SHP77 treated with DMSO at 0.1 percent for 48 hours (cell line): ENCODE measurements at regions not wholly inside any gene's neighbourhood (a gene's known extent, or its start where the extent isn't known, plus 50 kb on each side); places are given as distances from the start of the nearest gene placed in this dataset.
"Not testable (repeated sequence)": the region's sequence is repeated elsewhere in the genome, so short reads cannot be mapped to it uniquely, and the experiment has no call there.

Experiments used
- DNase-seq: peaks from one replicate; lab custom pipeline; 2025; lab: John Stamatoyannopoulos, UW

DNA sequence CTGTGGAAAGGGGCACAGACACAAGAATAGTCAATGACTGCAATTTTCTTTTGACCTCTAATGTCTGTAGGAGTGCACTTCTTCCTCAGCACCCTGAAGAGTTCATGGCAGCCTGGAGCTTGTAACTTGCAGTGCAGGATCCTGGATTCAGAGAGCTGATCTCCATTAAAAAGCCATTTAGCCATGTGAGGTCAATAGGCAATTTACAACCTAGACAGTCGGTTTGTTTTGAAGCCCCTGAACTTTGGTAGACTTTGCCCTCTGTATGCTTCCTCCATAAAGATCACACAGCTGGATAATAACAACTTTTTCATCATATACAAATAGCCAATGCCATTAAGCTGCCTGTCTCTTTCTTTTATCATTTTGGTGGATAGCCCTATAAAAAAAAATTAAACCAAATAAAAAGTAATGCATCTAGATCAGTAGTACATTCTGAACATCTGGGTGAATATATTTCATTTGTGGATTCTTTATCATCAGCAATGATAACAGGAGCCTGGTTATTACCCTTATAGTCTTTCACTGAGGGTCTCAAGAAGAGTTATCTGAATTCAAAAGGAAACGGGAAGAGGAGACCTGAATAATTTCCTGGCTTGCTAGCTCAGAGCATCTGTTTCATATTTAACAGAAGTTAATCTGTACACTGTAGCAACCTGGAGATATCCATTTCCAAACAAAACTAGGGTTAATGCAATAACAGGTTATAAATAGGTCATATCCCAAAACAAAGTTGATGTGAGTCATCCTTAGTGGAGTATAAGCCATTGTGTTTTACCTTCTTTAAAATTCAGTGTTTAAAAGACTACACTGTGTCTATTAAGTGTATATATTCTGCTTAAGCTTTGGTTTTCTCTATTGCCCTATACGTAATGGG is 193.8 kb upstream of the ACTBL2 start:
- DNase-seq = no peak

DNA sequence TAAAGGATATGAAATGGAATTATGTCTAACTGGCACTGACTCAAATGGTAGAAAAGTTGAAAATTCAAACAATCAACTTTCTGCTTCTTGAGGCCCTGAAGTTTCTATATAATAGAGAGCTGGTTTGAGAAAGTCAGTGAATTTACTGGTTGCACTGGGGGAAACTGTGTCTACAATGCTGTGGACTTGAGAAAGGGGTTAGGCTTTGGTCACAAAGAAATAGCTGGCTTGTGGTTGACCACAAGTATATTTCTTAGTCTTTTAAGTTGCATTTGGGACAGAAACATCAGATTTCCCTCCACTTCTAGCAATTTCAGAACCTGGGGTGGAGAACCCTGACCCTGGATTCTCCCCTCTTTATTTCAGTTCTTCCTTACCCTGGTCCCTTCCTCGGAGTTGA is 192.6 kb upstream of the ACTBL2 start:
- no peak for DNase-seq

DNA sequence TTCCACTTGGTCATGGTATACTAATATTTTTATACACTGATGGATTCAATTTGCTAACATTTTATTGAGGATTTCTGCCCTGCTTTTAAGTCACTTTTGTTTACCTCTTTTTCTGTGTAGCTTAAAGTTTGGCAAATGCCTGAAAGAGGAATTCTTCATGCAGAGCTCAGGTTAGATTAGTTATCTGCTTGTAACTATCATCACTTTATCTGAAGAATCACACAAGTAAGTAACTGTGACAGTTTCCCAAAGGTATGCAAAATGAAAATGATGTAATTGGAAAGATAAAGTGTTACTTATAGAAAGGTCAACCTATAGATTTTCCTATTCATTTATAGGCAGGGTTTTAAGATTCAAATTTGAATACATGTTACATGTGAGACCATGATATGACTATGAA is 188.8 kb upstream of the ACTBL2 start:
- no peak for DNase-seq

DNA sequence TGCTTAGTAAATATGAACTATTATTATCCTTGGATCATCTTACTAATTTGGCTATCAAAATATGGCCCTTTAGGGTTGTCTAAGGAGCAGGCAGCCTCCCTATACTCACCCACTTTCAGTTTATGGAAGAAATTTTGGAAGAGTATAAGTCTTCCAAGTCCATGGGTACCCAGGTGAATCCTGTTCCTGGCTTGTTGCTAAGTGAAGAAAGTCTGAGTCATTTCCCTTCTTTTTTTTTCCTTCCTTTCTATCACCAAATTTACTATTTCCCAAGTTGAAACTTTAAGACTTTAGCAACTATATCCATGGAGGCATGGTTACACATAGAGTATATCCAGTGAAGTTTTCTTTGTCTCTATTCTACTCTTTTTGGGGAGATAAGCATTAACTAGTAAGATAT is 184.0 kb upstream of the ACTBL2 start:
- no peak for DNase-seq

DNA sequence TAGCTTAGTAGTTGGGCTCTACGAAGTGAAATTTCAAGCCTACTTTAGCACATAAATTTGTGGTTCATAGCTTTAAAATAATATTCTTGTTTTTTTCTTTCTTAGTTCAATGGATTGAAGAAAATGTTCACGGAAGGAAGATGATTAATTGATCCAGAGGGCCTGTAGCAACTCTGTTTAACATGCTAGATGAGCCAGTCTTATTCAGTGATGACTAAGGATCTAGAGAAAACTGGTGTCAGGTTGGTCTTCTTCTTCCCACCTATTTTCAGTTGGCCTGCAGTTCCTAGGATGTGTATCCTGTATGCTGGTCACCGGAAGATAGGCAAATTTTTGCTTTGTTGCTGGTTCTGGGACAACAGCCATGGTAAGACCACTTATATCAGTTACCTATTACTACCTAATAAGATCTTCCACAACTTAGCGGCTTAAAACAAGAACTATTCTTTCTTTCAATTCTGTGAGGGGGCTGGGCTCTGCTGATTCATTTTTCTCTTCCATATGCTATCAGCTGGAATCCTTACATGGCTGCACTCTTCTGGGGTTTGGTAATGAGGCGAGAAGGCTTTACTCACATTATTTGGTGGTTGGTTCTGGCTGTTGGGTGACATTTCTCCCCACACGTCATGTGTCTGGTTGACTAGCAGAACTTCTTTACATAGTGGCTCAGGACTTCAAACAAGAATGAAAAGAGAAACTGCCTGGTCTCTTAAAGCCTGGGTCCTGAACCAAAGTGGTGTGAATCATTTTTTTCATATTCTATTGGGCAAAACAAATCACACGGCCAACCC is 182.7 kb upstream of the ACTBL2 start:
- DNase-seq = no peak

DNA sequence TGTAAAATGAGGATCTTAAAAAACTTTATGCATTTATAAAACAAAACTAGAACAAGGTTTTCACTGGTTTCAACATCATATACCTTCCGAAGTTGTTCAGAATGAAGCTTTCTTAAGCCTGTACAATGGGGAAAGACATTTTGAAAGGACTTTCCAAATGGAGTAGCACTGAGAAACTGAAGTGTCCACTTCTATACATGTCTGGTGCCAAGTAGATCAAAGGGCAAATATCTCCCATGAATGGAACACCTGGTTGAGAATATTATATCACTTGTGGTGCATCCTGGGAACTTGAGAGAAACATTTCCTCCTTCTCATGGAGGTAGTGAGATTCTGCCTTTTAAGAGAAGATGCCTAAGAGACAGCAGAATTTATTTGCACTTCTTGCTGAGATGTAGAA is 182.1 kb upstream of the ACTBL2 start:
- DNase-seq = no peak

DNA sequence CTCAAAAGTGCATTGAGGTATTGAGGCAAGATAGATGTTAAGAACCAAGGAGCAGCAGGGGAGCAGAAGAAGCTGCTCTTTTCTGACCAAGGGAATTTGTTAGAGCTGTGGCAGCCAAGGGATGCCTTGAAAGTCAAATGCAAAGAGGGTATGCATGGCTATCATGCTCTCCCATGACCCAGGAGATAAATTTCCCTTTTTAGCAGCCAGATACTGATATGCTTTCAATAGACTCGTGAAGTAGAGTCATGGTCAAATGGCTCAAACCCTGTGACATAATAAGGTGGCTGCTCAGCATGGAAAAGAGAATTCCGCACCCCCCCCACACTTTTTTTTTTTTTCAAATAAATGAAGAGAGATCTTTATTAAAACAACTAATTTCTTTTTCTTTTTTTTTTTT is 180.9 kb upstream of the ACTBL2 start:
- DNase-seq = no peak

DNA sequence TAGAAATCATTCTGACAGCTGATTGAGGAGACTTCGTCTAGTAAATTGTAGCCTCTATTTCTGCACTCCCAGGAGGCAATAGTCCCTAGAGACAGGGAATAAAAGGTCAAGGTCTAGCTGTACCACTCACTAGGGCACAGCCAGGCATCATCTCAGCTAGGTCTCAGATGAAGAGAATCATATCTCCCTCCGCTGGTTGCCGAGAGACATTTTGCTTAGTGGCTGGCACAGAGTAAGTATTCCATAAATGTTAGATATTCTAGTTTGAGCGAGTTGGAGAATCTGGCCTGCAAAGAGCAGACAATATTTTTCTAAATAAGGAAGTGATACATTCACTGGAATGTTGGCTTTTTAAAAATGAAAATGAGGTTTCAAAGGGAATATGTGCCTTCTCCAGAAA is 180.4 kb upstream of the ACTBL2 start:
- DNase-seq = no peak

DNA sequence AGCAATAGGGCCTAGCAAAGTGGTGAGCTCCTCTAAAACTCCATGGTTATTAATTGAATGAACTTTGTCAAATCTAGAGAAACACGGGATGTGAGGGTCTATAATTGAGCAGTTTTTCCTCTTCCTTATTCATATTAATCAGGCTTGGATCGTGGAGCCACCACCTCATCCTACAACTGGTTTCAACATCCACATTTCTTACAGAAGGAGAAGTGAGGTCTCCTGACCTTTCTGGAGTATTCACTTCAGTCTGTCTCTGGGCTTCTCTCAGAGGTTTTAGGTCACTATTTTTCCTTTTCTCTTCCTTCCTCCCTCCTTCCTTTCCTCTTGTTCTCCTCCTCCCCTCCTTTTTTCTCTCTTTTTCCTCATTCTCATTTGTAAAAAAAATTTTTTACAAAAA is 177.3 kb upstream of the ACTBL2 start:
- DNase-seq = no peak

DNA sequence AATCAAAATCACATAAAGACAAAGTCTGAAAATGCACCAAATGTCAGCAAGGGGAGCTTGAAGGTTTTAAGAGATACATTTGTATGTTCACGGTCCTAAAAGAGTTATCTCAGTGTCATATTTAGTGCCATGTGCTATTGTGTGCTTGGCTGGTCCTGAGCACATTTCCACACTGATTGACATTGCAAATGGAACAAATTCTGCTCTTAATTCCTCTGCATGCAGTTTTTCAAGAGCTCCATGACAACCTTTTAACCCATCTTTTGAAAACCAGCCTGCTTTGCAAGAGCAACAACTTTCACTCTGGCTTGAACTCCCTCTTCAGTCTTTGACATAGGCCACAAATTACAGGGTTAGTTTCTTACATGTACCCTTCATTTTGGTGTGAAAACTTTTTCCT is 175.4 kb upstream of the ACTBL2 start:
- no peak for DNase-seq

DNA sequence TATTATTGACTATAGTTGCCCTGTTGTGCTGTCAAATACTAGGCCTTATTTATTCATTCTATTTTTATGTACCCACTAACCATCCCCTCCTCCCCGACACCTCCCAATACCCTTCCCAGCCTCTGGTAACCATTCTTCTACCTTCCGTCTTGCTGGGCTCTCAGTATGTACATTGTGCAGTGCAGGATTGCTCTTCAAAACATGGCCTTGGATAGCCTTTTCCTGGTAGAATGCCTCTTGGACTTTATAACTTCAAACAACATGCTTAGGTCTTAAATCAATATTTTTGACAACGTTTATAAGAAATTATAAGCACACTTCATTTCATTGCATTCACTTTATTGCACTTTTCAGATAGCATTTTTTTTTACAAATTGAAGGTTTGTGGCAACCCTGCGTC is 172.6 kb upstream of the ACTBL2 start:
- DNase-seq = no peak

DNA sequence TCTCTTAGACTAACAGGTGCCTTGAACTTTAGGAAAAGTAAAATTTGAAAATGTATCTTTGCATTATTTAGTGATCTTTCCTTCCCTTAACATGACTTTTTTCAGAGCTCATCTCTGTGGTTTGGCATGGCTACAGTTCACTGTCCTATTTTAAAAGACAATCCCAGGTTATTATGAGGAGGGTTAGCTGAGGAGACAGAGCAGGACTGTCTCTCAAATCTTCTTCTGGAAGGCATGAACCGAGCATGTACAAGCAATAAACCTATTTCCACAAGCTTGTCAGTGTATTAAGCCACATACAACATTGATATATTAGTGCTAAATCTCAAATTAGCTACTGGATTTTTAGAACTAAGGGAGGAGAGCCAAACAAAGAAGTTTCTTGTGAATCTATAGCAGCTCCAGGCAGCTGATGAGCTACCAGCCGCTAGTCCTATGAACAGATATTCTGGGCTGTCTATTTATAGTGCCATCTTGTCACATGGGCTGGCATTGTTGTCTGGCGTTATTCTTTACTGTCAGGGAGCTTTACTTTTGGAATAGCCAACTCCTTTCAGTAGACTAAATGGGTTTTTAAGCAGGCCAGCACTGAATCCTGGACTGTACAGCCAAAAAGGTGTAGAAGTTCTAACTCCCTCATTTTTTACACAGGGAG is 171.2 kb upstream of the ACTBL2 start:
- DNase-seq = no peak

DNA sequence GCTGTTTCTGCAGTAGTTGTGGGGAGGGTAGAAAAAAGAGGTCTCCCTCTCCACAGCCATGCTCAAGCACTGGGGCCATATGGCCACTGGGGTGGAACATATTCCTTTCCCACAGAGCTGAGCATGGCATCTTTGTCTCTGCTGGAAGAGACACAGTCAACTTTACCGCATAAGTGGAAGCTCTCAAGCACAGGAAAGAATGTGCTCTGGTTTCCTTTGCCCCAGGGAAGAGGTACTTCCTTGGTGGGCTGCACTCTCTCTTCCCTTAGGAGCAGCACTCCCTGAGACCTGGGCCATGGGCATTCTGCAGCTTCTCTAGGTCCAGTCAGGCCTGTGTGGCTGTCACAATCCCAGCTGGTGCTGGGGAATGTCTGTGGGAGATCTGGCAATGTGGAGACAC is 168.5 kb upstream of the ACTBL2 start:
- no peak for DNase-seq

DNA sequence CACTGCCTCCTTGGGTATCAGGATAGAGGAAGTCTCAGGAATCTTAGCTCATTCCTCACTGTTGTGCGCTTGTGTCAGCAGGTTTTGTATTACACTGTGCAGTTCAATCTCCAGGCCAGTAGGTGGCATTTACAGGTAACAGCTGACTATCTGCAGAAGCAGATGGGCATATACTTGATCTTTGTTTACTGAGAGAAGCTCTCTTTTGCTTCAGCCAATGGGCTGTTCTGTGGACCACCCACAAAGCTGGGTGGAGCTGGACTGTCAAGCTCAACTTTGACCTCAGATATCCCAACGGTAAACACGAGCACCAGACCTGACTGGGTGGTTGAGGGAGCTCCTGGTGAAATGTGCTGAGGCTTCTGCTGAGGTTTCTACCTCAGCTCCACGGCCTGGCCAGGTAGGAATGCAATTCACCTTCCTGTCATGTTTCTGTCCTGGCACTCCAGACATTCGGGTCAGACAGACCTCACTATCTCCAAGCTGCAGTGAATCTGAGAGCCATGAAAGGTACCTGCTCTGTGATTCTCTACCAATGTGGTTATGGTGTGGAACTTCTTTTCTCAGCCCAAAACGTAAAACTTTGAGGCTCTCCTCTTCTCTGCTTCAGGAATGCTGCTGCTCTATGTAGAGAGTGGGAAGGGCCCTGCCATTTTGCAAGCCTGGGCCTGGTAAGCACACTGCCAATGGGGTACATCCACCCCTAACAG is 167.9 kb upstream of the ACTBL2 start:
- DNase-seq = no peak

DNA sequence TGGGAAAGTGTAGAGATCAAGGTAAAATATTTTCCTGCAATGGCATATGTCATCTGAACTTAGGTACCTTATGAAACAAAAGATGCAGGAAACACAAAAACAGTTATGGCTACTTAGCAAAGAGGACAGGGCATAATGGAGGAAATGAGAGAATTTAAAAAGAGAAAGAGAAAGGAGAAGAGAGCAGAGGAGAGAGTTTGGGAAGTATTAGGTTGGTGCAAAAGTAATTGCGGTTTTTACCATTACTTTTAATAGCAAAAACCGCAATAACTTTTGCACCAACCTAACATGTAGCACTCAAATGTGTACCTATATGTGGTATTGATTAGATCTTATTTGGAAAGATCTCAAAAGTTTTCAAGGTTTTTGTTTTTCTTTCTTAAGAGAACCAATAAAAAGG is 160.1 kb upstream of the ACTBL2 start:
- no peak for DNase-seq

DNA sequence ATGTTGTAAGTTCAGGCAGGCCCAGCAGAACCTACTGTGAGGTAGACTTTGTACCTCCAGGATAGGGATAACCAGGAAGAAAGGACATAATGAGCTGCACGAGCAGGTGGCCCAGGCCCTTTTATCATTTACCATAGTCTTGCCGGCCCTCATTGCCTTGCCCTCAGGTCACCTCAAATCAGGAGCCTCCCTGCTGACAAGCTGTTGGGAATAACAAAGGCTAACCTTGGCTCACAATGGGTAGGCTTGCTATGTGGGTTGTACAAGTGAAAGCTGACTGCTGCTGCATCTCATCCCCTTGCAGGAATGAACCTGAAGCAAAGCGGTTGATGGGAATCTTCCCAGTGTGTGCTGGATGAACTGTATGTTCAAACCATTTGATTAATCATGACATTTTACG is 159.5 kb upstream of the ACTBL2 start:
- no peak for DNase-seq

DNA sequence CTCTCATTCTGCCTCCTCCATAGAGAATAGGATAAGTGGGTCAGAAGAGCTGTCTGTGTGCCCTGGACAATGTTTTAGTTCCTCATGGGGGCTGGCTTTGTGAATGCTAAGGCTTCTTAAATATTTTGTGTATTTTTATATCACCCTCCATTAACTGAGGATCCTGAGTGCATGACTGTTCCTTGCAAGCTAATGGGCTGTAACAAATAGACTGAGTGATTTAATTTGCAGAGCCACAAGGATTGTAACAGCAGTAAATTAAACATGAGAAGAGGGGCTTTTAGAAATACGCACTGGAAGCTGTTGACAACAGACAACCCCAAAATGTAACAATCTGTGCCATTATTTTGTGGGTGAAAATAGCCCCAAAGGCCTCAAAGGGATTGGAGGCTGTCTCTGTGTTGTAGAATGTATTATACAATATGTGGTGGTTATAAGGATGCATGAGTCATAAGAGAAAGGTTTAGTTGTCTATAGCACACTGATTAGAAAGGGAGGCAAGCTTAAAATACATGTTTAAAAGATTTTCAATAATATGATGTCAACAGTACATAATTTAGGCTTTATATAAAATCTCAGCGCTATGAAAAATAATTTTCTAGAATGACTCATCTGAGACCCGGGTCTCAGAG is 152.7 kb upstream of the ACTBL2 start:
- no peak for DNase-seq

DNA sequence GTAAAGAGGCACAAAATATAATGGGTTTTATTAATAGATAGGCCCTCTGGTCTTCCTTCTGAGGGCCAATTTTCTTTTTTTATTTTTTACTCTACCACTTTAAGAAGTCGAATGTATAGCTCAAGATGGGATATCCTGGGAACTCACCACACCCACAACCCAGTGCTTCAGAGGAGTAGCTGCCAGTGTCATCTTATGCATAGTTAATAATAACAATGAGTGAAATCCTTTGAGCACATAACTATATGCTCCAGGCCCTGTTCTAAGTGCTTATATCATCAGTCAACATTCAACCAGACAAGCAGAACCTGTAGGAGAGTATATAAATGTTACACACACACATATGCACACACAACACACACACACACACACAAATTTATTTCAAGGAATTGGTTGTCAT is 150.3 kb upstream of the ACTBL2 start:
- no peak for DNase-seq

DNA sequence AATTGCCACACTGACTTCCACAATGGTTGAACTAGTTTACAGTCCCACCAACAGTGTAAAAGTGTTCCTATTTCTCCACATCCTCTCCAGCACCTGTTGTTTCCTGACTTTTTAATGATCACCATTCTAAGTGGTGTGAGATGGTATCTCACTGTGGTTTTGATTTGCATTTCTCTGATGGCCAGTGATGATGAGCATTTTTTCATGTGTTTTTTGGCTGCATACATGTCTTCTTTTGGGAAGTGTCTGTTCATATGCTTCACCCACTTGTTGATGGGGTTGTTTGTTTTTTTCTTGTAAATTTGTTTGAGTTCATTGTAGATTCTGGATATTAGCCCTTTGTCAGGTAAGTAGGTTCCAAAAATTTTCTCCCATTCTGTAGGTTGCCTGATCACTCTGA is 148.5 kb upstream of the ACTBL2 start:
- DNase-seq = not testable (repeated sequence)

DNA sequence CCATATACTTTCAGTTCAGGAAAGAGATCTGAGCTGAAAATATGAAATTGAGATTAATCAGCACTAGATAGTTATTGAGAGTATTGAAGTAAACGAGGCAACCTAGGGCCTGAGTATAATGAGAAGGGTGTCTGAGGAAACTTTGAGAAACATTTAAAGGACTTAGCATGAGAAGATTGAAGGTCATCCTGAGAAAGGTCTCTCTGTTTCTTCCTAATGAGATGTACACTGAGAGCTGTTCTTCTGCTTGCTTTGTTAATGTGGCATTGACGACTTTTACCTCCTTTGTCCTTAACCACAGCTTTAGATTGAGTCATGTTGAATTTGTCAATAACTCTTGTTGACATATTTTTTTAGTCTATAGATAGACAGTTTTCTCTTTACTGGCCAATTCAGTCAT is 145.1 kb upstream of the ACTBL2 start:
- DNase-seq = no peak

DNA sequence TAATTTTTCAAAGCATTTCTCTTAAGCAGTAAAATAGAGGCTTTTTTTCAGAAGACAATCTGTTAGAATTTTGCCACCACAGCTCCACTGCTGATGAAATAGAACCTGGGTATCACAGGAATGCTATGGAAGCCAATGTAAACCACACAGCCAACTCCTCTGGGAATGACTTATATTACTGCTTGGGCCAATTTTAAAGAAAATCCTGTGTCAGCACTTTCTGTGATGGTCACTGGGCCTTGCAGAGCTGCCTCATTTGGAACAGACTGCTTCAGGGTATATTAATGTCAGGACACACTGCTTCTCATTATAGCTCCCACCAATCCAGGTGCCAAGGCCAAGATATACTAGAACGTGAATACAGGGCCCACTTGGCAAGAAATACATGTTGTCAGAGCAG is 144.1 kb upstream of the ACTBL2 start:
- no peak for DNase-seq

DNA sequence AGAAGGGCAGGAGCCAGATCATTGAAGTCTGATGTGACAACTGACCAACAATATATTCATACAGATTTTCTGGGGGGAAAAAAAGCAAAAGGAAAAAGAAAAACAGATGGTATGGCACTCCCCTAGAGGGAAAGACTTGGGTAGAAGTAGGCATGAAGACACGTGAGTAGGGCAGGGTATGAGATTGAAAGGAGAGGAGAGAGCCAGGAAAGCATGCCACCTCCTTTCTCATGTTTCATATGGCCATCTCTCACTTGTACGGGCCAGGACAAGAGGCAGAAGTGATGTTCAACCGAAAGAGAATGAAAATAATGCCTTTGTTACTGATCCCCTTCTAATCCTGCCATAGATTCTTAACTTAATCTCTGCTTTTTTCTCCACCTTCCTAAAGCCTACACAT is 139.0 kb upstream of the ACTBL2 start:
- no peak for DNase-seq
